NCI-H748 treated with DMSO at 0.1 percent for 48 hours (cell line): ENCODE measurements at regions not wholly inside any gene's neighbourhood (a gene's known extent, or its start where the extent isn't known, plus 50 kb on each side); places are given as distances from the start of the nearest gene placed in this dataset.
"Not testable (repeated sequence)": the region's sequence is repeated elsewhere in the genome, so short reads cannot be mapped to it uniquely, and the experiment has no call there.

Experiments used
- DNase-seq: peaks from one replicate; lab custom pipeline; 2025; lab: John Stamatoyannopoulos, UW

DNA sequence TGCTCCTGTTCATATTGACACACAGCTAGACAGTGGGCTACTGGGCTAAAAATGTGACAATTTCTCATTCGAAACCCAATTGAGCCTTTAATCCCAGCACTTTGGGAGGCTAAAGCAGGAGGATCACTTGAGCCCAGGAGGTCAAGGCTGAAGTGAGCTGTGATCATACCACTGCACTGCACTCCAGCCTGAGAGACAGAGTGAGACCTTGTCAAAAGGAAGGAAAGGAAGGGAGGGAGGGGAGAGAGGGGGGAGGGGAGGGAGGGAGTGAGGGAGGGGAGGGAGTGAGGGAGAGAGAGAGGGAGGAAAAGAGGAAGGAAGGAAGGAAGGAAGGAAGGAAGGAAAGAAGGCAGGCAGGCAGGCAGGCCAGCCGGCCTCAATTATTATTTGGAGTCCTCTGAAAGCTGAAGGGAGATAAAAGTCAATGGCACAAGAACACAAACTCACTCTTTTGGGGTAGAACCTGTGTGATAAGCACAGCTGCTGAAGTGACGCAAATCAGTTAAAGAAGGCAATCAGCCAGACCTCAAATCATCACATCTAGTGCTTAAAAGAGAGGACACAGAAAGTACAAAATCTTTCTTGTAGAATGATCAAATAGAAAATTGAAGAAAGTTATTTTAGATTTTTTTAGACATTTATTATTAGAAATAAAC lies 98.1 kb downstream of the CCDC71L start:
- DNase-seq: no peak

DNA sequence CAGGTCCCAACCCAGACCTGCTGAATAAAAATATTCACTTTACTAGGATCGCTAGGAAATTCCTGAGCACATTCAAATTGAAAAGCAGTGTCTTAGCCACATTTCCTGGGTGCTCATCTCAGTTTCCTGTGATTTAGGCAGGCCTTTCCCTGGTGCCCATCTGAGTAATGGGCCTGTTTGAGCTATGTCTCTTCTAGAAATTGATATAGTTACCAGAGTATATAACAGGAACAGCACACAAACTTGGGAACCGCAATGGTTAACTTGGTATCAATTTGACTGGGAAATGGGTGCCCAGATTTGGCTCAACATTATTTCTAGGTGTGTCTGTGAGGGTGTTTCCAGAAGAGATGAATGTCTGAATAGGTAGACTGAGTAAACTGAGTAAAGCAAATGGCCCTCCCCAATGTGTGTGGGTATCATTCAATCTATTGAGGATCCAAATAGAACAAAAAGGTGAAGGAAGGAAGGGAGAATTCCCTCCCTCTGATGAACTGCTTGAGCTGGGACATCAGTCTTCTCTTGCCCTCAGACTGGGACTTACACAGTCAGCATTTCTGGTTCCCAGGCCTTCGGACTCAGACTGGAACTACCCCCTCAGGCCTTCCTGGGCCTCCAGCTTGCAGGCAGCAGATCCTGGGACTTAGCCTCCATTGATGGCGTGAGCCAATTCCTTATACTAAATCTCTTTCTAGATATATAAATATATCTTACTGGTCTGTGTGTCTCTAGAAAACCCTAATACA lies 99.1 kb downstream of the CCDC71L start:
- no peak for DNase-seq

DNA sequence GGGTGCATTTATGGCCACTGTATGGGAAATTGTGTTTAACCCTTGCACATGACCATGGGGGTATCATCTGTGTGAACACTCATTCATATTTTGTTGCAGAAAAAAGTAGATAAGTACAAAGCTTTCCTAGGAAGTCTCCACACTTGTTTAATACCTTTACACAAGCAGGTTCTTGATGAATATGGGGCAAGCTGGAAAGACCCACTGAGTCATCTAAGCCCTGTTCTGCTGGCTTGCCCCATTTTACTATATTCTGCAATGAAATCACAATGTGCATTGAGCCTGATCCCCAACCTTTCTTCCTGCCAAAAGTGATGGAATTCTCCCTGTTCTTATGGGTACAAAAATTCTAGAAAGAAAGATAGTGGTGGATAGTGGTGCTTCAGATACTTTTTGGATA lies 99.8 kb downstream of the CCDC71L start:
- no peak for DNase-seq

DNA sequence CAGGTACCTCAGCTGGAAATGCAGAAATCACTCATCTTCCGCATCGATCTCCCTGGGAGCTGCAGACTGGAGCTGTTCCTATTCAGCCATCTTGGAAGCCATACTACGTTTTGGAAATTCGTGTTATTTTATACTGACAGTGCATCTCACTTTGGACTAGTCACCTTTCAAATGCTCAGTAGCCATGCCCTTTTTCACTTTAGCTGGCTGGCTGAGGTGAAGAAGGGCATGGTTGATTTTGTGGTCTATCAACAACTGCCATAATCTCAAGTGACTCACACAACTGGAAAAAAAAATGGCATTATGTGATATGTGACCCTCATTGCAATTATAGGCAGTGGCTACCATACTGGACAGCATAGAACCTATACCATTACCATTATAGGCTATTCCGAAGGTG lies 100.5 kb downstream of the CCDC71L start:
- DNase-seq: no peak

GRCh38 chr7:106556244-106556643 lies 104.7 kb downstream of the CCDC71L start:
- not testable (repeated sequence) for DNase-seq

DNA sequence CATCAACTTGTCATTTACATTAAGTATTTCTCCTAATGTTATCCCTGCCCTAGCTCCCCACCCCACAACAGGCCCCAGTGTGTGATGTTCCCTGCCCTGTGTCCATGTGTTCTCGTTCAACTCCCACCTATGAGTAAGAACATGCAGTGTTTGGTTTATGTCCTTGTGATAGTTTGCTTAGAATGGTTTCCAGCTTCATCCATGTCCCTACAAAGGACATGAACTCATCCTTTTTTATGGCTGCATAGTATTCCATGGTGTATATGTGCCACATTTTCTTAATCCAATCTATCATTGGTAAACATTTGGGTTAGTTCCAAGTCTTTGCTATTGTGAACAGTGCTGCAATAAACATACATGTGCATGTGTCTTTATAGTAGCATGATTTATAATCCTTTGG lies 106.3 kb downstream of the CCDC71L start:
- not testable (repeated sequence) for DNase-seq

DNA sequence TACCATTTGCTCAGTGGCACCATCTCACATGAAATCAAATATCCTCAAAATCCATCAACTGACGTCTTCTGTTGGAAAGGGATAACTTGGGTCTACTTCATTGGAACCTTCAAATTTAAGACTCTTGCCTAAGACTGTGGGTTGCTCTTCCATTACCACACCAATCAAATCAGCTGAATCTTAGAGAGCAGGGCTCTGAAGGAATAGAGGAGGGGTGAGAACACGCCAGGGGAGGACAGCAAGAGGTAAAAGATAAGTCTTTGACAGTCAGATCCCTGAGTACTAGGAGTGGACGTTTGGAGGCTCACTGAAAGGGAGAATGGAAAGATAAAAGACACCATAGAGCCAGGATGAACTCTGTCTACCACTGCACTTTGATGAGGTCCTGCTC lies 107.5 kb downstream of the CCDC71L start:
- no peak for DNase-seq

- DNase-seq: no peak
Observed at GRCh38 chr7:106552645-106553445, 108.1 kb downstream of the CCDC71L start.

- DNase-seq: no peak
Observed at GRCh38 chr7:106551936-106552335, 109.0 kb downstream of the CCDC71L start.

- no peak for DNase-seq
Observed at GRCh38 chr7:106548491-106548890, 112.5 kb downstream of the CCDC71L start.

DNA sequence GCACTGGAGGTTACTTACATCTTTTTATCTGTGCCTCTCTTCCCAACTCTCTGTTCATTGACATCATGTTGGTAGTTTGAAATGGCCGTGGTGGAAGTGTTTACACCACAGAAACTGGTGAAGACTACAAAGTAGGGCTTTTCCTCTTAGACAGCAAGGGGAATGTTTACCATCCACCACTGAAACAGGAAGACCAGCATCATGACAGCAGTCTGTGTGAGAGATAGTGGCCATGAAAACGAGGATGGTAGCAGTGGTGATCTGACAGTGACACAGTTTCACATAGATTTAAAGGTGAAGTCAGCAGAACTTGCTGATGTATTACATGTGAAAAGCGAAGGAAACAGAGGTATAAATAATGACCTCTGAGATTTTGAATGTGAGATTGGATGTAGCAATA lies 115.7 kb downstream of the CCDC71L start:
- no peak for DNase-seq

GRCh38 chr7:106543221-106543757 lies 117.7 kb downstream of the CCDC71L start:
- DNase-seq: no peak

- DNase-seq: peak; percentile 68
Observed at GRCh38 chr7:106542550-106543220, 118.3 kb downstream of the CCDC71L start.

GRCh38 chr7:106538638-106539037 lies 122.3 kb downstream of the CCDC71L start:
- DNase-seq: no peak

- DNase-seq: no peak
Observed at GRCh38 chr7:106537119-106537518, 123.8 kb downstream of the CCDC71L start.

DNA sequence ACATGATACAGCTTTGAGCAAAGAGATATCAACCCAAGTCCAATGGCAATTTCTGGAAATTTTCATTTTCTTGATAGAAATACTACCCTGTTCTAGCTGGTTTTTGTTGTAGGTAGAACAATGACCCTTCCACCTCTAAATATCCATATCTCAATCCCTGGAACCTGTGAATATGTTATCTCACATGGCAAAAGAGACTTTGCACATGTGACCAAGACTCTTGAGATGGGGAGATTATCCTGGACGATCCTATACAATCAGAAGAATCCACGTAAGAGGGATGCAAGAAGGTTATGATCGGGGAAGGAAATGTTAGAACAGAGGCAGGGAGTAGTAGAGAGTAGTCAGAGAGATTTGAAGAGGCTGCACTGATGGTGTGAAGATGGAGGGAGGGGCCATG lies 124.9 kb downstream of the CCDC71L start:
- DNase-seq: no peak

GRCh38 chr7:106535234-106535932 lies 125.6 kb downstream of the CCDC71L start:
- no peak for DNase-seq

- no peak for DNase-seq
Observed at GRCh38 chr7:106534271-106534846, 126.6 kb downstream of the CCDC71L start.

DNA sequence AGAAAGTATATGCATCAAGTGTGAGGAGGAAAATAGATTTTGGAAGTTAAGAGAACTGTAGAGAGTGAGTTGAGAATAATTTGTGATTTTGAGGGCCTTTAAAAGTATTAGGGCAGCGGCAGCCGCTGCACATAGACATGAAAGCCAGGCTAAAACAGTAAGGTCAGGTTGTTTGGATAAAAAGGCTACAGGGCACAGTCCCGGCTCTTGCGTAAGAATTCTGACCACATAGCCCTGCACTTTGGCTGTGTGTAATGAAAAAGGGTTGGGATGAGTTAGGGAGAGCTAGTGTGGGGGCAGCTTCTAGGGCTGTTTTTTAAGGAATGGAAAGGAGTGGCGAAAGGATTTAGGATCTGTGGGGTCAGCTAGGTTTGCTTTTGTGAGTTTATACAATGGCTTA lies 130.8 kb downstream of the CCDC71L start:
- DNase-seq: not testable (repeated sequence)

- DNase-seq: not testable (repeated sequence)
Observed at GRCh38 chr7:106526617-106527016, 134.3 kb downstream of the CCDC71L start.

DNA sequence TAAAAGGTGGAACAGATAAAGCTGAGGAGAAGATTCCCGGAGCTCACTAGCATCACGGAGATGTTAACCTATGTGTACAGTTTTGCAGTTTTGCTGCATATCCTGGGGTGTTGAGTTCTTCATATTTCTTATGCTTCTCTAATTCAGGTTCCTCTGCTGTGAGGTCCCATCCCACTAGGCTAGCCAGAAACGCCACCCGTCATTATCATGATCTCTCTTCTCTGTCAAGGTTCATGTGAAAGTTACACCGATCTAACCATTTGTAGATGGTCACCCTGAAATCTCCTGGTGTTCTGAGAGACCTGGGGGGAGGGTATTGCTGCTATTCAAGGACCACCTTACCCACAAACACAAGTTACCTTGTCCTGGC lies 136.3 kb downstream of the CCDC71L start:
- no peak for DNase-seq
